Ramos (cell line): ENCODE measurements at regions not wholly inside any gene's neighbourhood (a gene's known extent, or its start where the extent isn't known, plus 50 kb on each side); places are given as distances from the start of the nearest gene placed in this dataset.
"Not testable (repeated sequence)": the region's sequence is repeated elsewhere in the genome, so short reads cannot be mapped to it uniquely, and the experiment has no call there.

Experiments used
- in situ Hi-C: fragments of 300-500 bp; cut with MboI; formaldehyde crosslinking; loops from one replicate; pipeline ENCODE4 v1.14.3; 2022; ENCODE audit warnings: low sequenced_read_pairs; ENCODE audit not compliant: unreplicated experiment

DNA sequence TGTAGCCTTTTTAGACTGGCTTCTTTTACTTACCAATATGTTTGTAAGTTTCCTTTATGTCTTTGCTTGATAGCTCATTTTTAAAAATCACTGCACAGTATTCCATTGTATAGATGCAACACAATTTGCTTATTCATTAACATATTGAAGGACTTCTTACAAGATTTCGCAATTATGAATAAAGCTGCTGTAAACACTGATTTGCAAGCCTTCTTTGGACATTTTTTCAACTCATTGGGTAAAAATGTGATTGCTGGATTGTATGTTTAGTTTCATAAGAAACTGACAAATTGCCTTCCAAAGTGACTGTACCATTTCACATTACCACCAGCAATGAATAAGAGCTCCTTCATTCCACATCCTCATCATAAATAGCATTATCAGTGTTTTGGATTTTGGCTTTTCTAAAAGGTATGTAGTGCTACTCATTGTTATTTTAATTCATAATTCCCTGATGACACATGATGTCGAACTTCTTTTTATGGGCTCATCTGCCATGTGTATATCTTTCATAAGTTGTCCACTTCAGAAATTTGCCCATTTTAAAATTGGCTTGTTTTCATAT lies 80.7 kb downstream of the TFAP2B start:
- in situ Hi-C loops, result no loop called here

DNA sequence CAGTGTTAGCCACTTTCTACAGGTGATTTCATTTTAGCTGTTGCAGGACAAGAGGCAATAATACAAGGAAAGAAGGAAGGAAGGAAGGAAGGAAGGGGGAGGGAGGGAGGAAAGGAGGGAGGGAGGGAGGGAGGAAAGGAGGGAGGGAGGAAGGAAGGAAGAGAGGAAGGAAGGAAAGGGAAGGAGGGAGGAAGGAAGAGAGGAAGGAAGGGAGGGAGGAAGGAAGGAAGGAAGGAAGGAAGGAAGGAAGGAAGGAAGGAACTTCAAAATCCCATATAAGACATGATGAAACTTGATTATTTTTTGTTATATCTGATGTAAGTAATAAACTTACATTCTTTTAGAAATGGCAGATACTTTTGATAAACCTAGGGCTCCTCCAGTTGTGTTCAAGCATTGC lies 83.6 kb downstream of the TFAP2B start:
- in situ Hi-C loops, result no loop called here

DNA sequence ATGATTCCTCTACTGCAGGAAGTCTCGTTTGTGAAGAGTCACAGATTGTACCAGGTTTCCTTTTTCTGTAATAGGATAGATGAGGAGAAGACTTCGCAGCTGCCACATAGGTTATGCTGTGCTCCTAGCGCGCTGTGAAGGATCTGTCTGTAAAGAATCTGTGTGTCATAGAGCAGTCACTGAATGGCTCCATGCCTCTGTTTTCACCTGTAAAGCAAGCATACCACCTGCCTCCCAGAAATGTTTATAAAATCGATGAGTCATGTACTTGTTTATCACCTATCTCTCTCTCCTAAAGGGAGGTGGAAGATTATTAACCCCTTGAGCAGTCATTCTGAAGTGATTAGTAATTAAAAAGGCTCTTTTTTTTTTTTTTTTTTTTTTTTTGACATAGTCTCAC lies 86.6 kb downstream of the TFAP2B start:
- in situ Hi-C loops, result no loop called here

DNA sequence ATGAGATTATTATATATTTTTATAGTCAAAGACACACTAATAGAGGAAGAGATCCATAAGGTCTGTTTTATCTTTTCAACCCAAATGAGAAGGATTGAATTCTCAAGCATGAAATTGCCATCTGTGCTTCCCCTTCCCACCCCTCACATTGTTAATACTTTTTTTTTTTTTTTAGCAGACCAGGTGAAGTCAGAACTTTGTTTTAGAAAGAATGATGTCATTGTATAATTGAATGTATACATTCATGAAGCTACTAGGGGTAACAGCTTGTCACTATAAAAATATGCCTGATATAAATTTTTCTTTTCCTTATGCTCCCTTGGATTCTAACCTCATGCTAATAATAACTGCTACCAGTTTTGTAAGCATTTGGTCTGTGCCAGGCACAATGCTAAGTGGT lies 88.9 kb downstream of the TFAP2B start:
- in situ Hi-C loops, result no loop called here

DNA sequence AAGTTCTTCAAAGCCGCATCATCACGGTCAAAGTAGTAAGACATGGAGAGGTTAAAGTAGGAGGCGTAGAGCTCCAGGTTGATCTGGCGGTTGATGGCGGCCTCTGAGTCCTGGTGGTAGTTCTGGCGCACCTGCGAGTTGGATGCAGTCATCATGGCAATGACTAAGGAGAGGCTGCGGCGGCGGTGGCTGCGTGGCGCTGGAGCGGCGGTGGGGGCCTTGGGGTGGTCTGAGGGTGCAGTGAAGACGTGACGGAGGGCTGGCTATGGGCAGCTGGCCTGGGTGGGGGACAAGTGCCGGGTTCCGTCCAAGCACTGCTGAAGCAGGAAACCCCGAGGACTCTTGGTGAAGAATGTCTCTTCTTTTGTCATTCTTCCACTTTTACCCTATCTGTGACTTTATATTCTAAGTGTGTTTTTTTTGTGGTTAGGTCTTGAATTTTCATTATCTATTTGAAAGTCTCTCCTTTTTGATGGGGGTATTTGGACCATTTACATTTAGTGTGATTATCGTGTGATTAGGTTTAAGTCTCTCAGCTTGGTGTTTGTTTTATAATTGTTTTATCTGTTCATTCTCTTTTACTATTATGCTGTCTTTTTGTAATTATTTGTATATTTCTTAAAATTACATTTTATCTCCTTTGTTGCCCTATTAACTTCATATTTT lies 94.6 kb downstream of the TFAP2B start:
- in situ Hi-C loops, result no loop called here

DNA sequence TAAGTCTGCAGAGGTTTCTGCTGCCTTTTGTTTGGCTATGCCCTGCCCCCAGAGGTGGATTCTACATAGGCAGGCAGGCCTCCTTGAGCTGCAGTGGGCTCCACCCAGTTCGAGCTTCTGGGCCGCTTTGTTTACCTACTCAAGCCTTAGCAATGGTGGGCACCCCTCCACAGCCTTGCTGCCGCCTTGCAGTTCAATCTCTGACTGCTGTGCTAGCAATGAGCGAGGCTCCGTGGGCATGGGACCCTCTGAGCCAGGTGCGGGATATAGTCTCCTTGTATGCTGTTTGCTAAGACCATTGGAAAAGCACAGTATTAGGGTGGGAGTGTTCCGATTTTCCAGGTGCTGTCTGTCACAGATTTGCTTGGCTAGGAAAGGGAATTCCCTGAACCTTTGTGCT lies 102.7 kb downstream of the TFAP2B start:
- in situ Hi-C loops, result not testable (repeated sequence)

DNA sequence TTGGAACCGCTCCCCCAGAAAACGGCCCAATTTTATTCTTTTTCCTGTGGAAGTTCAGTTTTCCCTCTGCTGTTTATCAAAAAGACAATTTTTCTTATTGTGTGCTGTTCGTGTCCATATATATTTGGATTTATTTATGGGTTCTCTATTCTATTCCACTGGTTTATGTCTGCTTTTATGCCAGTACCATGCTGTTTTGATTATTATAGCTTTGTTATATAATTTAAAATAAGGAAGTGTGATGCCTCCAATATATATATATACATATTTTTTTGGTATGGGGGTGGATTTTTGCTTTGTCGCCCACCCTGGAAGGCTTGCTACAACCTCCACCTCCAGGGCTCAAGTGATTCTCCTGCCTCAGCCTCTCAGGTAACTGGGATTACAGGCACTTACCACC lies 103.3 kb downstream of the TFAP2B start:
- in situ Hi-C loops, result no loop called here

DNA sequence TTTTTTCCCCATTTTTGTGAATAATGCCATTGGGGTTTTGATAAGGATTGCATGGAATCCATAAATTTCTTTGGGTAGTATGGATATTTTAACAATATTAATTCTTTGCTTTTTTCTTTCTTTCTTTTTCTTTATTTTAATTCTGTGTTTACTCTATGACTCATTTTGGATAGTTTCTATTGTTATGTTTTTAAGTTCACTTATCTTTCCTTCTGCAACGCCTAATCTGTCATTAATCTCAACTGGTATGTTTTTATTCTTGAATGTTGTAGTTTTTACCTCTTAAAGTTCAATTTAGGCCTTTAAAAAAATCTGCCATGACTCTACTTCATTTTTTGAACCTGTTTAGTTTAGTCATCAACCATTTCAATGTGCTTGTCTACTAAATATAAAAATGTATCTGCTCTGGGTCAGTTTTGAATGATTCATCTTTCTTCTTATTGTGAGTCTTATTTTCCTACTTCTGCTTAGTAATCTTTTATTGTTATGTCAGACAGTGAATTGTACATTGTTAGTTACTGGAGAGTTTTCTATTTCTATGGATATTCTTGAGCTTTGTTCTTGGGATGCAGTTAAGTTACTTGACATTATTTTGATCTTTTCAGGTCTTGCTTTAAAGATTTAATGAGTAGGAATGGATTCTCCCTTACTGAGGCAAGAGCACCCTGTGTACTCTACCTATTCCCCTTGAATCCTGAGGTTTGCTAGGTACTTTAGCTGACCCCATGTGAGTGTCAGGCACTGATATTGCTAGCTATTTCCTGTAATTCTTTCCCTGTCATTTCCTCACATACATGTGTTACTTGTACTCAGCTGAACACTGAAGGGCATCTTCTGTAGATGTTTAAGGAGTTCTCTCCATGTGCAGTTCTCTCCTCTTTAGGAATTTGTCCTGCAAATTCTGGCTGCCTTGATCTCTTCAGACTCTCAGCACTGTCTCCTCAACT lies 104.2 kb downstream of the TFAP2B start:
- in situ Hi-C loops, result no loop called here

DNA sequence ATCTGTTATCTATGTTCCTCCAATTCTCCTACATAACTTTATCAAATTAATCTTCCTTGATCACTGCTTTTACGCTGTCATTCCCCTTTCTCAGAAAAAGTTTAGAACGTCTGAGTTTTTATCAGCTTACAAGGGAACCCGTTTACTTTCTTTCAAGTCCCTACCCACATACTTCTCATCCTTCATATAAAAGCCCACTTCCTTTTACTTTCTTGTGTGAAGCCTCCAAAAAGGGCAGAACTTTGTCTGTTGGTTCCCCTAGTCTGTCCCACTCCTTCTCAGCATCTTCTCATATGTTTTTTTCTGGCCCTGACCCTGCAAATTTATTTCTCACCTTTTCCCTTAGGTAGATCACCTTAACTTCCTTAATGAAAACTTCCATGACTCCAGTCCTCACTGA lies 106.1 kb downstream of the TFAP2B start:
- in situ Hi-C loops, result no loop called here

DNA sequence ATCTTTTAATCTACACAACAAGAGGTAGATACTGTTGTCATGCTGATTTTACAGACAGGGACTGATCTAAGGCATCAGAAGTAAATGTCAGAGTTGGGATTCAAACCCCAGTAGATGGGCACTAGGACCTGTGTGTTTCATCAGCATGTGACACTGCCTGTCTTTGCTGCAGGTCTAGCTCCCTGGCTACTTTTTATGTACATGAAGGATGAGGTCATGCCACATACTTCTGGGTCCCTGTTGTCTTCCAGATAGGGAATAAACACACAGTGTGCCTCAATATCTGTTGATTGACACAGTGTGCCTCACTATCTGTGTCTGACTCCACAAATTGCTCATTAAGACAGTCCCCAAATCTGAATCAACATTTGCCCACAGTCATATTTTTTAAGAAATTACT lies 106.9 kb downstream of the TFAP2B start:
- in situ Hi-C loops, result no loop called here

DNA sequence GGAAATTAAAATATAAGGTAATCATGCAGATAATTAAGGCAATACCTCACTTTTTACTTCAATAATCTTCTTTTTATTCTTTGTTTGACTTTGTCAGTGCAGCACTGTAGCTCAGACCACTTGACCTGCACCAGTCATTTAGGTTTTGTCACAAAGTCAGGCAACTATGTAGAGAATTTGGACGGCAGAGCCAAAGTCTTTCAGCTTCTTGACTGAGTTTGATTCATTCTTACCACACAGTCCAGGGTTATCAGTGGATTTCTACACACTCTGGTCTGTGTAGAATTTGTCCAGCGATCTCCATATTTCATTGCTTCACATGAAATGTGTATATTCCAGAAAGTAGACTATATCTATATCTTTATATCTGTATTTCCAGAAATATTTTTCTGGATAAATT lies 107.3 kb downstream of the TFAP2B start:
- in situ Hi-C loops, result no loop called here

DNA sequence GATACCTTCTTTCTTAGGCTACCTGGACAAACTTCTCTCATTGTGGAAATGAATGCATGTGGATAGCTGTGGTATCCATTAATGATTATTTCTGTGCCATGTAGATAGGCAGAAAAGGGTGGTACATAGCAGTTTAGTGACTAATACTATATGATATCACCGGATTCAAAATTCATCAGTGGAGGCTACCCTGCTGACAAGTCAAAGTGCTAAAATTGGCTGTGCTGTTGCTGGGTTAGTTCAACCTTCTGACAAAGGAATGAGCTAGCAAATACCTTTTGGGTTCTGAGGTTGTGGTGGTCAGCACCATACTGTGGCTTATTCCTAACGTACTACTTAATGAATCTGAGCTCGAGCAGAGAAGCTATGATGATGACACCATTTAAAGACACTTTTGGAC lies 109.1 kb downstream of the TFAP2B start:
- in situ Hi-C loops, result no loop called here

DNA sequence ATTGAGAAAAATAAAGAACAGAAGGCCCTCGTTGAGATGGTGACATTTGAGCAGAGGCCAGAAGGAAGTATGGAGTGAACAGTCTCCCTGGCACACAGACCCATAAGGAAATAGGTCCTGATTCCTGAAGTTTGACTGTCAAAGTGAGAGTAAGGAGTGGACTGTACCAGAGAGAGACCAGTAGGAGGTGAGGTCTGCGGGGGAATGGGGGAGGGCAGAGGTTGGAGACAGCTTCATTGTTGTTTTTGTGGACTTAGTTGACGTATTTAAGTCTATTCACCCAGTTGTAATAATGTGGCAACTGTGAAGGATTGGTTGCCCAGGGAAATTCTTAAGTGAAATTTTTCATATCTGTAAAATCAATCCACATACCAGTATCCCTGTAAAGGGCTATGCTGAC lies 110.7 kb downstream of the TFAP2B start:
- in situ Hi-C loops, result no loop called here

DNA sequence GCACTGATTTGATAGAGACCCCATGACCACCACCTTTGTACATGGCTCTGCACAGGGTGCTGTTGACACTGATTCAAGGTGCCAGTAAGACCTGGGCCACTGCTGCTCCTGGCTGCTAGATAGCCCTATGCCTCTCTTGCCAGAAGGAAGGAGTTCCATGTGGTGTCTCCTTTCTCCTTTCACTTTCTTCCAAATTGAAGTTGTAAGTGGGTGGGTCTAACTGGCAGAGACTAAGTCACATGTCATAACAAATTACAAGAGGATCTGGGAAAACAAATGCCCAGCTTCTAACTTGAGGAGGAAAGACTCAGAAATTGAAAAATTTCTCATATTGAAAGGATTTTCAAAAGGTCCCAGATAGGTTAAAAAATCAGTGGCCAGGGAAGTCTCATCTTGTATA lies 116.8 kb downstream of the TFAP2B start:
- in situ Hi-C loops, result no loop called here

DNA sequence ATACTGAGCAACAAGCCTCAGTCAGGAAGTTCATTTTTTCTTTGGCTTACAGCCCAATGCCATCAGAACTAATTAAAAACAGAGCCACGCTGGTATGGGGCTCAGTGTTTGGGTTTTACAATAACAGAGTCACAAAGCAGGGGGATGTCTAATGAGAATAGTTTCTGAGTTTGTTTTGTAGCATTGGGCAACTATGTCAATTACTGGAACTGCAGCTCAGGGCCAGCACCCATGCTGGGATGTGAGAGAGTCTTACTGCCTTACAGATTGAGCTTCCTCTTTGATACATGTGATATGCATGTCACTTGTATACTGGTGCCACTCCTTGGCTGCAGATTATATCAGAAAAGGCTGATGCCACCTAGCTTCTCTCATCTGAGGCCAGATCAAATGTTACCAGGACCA lies 117.6 kb downstream of the TFAP2B start:
- in situ Hi-C loops, result no loop called here

DNA sequence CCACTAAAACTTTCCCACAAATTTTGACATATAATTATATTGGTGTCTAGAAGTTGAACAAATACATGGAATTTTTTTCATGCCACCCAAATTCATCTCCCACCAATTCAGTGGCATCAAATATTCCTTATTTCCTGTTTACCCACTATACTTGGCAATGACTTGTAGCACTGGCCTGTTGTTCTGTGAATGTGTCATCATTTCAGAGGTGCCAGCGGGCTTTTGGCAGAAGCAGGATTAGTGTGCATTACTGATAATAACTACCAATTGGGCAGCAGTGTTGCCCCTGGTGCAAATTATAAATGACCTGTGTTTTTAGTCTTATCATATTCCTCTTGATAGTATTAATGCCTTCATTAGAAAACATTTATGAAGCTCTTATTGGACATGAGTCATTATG lies 121.3 kb downstream of the TFAP2B start:
- in situ Hi-C loops, result no loop called here

DNA sequence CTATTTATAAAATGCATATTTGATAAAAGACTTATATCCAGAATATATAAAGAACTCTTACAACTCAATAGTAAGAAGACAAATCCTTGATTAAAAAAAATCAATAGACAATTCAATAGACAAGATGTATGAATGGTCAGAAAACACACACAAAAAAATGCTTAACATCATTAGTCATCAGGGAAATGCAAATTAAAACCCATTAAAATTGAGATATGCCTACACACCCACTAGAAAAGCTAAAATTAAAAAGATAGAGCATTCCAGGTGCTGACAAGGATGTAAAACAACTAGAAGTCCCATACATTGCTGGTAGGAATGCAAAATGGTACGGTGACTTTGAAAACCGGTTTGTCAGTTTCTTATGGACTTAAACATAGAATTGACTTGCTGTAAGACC lies 127.1 kb downstream of the TFAP2B start:
- in situ Hi-C loops, result no loop called here

DNA sequence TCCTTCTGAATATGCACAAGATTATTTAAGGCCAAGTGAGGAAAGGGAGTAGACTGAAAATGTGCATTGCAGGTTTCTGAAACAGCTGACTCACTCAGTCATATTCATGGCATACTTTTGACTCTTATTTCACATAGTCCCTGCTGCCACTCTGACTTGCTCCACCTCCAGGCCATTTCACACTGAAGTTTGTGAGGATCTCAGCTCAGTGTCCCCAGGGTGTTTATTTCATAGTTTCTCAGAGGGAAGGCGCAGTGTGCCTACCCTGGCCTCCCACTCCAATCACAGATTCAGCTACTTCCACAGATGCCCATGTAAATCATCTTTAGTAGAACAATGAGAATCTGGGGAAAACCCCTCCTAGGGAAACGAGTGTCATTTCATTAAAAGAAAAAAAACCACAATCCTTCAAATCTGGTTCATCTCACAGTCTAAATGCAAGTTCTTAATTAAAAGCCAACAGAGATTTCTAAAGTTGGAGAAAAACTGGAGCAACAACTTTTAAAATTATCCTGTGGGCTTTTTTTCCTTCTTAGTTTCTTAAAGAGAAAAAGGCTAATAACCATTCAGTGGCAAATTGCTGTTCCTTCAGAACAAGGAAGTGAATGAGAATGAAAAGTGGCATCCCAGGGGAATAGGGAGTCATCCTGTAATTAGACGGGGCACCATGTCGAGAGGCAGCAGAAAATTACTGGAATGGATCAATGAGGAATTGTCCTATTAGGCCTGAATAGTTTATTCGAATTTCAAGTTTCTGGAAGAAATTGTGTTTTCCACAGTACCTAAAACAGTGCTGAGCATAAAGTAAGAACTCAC lies 133.6 kb downstream of the TFAP2B start:
- in situ Hi-C loops, result no loop called here

DNA sequence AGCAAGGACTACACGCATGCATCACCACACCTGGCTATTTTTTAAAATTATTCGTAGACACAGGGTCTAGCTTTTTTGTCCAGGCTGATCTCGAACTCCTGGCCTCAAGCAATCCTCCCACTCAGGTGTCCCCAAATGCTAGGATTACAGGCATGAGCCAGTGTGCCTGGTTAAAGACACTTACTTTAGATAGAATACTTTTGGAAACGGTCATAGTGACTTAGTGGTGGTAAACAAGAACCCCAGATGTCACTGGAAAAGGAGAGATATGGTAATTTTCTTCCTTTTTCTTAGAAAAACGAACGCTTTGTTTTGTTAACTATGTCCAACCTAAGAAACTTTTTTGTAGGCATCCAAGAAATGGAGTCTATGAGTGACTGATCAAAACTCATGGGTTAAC lies 137.3 kb downstream of the TFAP2B start:
- in situ Hi-C loops, result no loop called here

DNA sequence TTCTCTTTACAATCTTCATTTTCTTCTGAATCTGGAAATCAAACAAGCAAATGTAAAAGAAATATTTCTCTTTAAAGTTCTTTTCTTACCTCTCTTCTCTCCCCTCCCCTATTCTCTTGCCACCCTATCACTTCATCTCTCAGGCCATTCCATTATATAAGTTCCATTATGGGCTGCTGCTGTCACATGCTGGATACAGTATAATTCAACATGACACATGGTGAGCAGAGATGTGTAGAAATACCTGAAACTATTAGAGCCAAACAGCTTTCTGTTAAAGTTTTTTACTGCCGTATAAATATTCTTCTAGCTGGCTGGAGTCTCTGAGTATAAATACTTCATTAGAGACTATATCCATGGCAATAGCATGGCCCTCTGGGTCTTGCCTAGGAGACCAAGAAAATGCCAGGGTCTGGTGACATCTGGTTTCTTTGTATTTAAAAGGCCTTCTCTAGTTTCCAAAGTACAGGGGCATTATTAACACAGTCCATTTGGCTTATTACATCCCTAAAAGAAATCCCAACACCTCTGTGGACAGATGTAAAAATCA lies 139.6 kb downstream of the TFAP2B start:
- in situ Hi-C loops, result no loop called here
